ENCODE measurements at regions not wholly inside any gene's neighbourhood (a gene's known extent, or its start where the extent isn't known, plus 50 kb on each side); places are given as distances from the start of the nearest gene placed in this dataset.

DNA sequence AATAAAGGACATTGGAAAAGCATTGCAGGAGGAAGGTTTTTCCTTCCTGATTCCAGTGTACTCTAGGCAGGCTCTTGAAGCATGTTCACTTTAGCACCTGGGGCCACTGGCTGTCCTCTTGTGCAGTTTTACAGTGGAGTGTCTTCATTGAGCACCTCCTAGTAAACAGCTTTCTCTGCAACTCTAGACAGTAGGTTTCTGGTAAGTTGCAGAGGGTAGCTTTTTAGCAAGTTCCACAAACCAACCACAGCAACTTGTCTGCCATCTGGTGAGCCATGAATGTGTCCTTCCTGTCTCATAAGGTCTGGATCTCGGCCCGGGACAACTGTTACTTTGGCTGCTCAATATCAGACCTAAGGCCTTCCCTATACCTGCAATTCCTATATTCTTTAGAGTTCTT lies 488.0 kb downstream of the MAN2A1 start:
- Histone ChIP-seq H2AFZ (ENCODE audit: low read depth, low read length) (no peak overlapping the region), H3K4me1 (ENCODE audit: insufficient read depth, low read length) (peaks cover 28% of the 10 kb centered on the region), H3K9me3 (ENCODE audit: low read length) (peaks cover 2% of the 10 kb centered on the region), H3K27me3 (ENCODE audit: insufficient read depth, low read length) (no peaks in the 10 kb centered on the region), H3K4me3 (ENCODE audit: low read length) (no peak overlapping the region), H3K36me3 (ENCODE audit: insufficient read depth, low read length) (no peaks in the 10 kb centered on the region)

DNA sequence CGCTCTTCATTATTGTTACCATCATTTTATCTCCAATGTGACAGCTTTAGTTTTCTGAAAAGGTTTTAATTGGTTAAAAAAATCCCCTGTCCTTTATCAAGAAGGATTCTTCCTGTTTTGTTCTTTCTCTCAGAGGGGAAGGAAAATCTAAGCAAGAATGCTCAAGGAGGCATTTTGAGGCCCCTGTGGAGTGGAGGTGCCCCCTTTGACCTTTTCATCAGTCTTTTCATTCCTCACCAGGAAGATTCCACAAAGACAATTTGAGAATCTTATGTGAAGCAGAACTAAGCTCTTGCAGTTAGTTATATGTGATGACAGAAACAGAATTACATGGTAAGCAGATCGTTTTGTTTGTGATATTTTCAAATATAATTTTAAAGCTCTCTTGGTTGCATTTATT lies 489.6 kb downstream of the MAN2A1 start:
- Histone ChIP-seq H3K36me3 (ENCODE audit: insufficient read depth, low read length) (no peaks in the 10 kb centered on the region), H3K27me3 (ENCODE audit: insufficient read depth, low read length) (no peaks in the 10 kb centered on the region), H3K4me3 (ENCODE audit: low read length) (peak overlapping the region; percentile 44), H2AFZ (ENCODE audit: low read depth, low read length) (peak overlapping the region; percentile 19), H3K4me1 (ENCODE audit: insufficient read depth, low read length) (peaks cover 28% of the 10 kb centered on the region), H3K9me3 (ENCODE audit: low read length) (peaks cover 7% of the 10 kb centered on the region)

DNA sequence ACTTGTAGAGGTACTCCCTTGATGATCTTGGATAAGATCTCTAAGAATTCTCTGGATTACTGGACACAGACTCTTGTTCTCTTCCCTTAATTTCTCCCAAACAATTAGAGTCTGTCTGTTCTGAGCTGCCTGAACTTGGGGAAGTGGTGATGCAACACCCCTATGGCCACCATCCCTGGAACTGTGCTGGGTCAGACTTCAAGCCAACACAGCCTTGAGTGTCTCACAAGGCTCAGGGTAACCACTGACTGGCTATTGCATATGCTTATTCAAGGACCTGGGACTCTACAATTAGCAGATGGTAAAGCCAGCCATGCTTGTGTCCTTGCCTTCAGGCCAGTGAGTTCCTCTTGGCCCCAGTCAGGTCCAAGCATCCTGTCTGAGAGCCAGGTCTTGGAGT lies 504.5 kb downstream of the MAN2A1 start:
- no peaks in the 10 kb centered on the region for H3K4me1 ChIP-seq (ENCODE audit: insufficient read depth, low read length)
- peaks cover 2% of the 10 kb centered on the region for H3K9me3 ChIP-seq (ENCODE audit: low read length)
- H3K4me3 ChIP-seq (ENCODE audit: low read length), result no peak overlapping the region
- H2AFZ ChIP-seq (ENCODE audit: low read depth, low read length), result no peak overlapping the region
- no peaks in the 10 kb centered on the region for H3K27me3 ChIP-seq (ENCODE audit: insufficient read depth, low read length)
- no peaks in the 10 kb centered on the region for H3K36me3 ChIP-seq (ENCODE audit: insufficient read depth, low read length)

DNA sequence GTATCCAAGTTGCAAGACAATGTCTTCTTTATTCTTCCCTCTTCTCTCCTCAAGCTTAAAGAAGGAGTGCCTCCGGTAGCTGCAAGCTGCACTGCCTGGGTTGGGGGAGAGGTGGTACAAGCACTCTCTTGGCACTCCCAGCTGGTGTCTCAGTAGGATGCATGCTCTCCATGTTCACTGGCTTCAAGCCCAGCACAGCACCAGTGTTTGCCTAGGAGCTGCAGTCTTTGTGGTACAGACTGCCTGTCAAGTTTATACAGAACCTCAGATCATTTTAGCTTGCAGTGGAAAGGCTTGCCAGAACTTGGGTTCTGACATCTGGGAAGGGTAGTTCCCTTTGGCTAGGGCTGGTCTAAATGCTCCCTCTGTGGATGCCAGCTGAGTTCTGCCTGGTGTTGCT lies 505.6 kb downstream of the MAN2A1 start:
- Histone ChIP-seq H3K4me1 (ENCODE audit: insufficient read depth, low read length) (no peaks in the 10 kb centered on the region), H3K36me3 (ENCODE audit: insufficient read depth, low read length) (no peaks in the 10 kb centered on the region)

DNA sequence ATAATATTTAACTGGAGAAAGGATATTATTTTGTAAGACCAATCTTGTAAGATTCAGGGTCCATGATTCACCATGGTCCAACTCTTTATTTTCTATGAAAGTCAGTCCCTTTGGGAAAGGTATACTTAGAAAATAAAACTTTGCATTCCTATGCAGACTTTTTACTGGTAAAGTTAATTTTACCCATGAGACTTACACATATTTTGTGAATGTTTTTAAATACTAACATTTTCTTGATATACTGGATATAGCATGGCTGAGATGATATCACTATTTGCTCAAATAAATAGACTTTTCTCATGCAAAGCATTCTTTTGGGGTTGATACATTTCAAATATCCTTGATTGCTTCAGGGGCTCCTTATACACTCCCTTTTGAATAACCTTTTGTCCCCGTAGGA lies 512.1 kb downstream of the MAN2A1 start:
- peaks cover 5% of the 10 kb centered on the region for H3K9me3 ChIP-seq (ENCODE audit: low read length)
- H3K27me3 ChIP-seq (ENCODE audit: insufficient read depth, low read length), result no peaks in the 10 kb centered on the region
- no peaks in the 10 kb centered on the region for H3K4me1 ChIP-seq (ENCODE audit: insufficient read depth, low read length)
- no peak overlapping the region for H2AFZ ChIP-seq (ENCODE audit: low read depth, low read length)
- no peak overlapping the region for H3K4me3 ChIP-seq (ENCODE audit: low read length)
- no peaks in the 10 kb centered on the region for H3K36me3 ChIP-seq (ENCODE audit: insufficient read depth, low read length)

More for the DNA sequence above, 505.6 kb downstream of the MAN2A1 start:
- Histone ChIP-seq H3K9me3 (ENCODE audit: low read length) (peaks cover 4% of the 10 kb centered on the region), H3K27me3 (ENCODE audit: insufficient read depth, low read length) (no peaks in the 10 kb centered on the region), H2AFZ (ENCODE audit: low read depth, low read length) (no peak overlapping the region), H3K4me3 (ENCODE audit: low read length) (no peak overlapping the region)

DNA sequence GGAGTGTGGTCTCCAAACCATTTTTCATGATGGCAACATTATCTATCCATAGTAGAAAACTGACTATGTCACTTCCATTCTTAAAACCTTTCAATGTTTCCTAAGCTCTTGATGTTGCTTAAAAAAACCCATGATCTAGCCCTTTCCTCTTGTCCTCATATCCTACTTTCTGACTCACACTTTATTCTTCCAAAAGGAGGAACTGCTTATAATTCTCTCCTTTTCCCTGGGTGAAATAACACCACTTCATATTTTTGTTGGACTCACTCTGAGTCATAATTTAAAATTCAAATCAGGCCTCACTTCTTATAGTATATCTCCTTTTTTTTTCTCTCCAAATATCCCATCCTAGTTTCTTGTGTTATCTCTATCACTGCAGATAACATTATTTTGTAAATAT lies 513.9 kb downstream of the MAN2A1 start:
- Histone ChIP-seq H3K36me3 (ENCODE audit: insufficient read depth, low read length) (no peaks in the 10 kb centered on the region), H2AFZ (ENCODE audit: low read depth, low read length) (no peak overlapping the region), H3K9me3 (ENCODE audit: low read length) (peaks cover 5% of the 10 kb centered on the region), H3K27me3 (ENCODE audit: insufficient read depth, low read length) (no peaks in the 10 kb centered on the region), H3K4me3 (ENCODE audit: low read length) (no peak overlapping the region), H3K4me1 (ENCODE audit: insufficient read depth, low read length) (no peaks in the 10 kb centered on the region)

DNA sequence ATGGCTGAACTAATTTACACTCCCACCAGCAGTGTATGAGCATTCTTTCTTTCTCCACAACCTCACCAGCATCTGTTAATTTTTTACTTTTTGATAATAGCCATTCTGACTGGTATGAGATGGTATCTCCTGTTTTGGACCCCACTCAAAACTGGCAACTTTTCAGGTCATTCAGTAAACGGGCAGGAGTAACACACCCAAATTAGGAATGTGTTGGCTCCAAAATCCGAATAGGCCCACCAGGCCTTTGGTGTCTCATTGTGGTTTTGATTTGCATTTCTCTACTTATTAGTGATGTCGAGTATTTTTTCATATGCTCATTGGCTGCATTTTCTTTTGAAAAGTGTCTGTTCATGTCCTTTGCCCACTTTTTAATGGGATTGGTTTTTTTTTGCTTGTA lies 517.1 kb downstream of the TMEM232 start:
- peaks cover under 1% of the 10 kb centered on the region for H3K9me3 ChIP-seq (ENCODE audit: low read length)
- no peak overlapping the region for H2AFZ ChIP-seq (ENCODE audit: low read depth, low read length)
- H3K4me1 ChIP-seq (ENCODE audit: insufficient read depth, low read length), result no peaks in the 10 kb centered on the region
- H3K4me3 ChIP-seq (ENCODE audit: low read length), result no peak overlapping the region
- no peaks in the 10 kb centered on the region for H3K36me3 ChIP-seq (ENCODE audit: insufficient read depth, low read length)
- H3K27me3 ChIP-seq (ENCODE audit: insufficient read depth, low read length), result no peaks in the 10 kb centered on the region

DNA sequence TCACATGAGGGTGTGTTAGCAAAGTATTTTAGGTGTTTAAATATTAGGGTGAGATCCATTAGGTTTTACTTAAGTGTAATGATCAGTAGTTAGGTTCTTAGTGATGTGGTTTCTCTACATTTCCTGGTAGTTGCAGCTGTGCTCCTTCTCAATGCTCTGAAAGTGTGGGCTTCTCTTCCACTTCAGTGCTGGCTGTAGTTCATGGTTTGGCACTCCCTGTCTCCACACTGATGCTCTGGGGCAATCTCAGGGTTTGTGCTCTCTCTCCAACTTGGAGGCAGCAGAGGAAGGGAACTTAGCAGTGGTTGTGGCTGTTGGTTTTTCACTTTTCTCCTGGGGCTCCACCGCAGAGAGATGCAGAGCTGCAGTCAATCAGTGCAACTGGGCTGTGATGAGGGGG lies 507.5 kb downstream of the TMEM232 start:
- H3K4me1 ChIP-seq (ENCODE audit: insufficient read depth, low read length), result no peaks in the 10 kb centered on the region
- no peak overlapping the region for H3K4me3 ChIP-seq (ENCODE audit: low read length)
- no peak overlapping the region for H2AFZ ChIP-seq (ENCODE audit: low read depth, low read length)
- H3K27me3 ChIP-seq (ENCODE audit: insufficient read depth, low read length), result no peaks in the 10 kb centered on the region
- H3K9me3 ChIP-seq (ENCODE audit: low read length), result peaks cover 11% of the 10 kb centered on the region
- H3K36me3 ChIP-seq (ENCODE audit: insufficient read depth, low read length), result no peaks in the 10 kb centered on the region

DNA sequence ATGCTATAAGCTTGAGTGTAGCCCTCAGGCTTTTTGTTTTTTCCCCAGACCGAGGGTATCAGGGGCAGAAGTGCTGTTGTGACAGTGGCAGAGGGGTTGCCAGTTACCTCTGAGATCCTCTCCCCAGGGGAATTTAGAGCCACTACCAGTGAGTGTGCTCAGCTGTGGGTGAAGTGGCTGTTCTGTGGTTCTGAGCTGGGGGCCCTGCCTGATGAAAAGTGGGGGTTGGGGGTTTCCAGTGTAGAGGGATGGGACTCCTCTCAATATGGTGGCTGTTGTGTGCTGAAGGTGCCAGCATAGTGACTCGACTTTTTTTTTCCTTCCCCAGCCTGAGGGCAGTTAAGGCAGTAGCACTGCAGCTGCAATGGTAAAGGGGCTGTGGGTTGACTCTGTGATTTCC lies 506.7 kb downstream of the TMEM232 start:
- no peak overlapping the region for H3K4me3 ChIP-seq (ENCODE audit: low read length)

DNA sequence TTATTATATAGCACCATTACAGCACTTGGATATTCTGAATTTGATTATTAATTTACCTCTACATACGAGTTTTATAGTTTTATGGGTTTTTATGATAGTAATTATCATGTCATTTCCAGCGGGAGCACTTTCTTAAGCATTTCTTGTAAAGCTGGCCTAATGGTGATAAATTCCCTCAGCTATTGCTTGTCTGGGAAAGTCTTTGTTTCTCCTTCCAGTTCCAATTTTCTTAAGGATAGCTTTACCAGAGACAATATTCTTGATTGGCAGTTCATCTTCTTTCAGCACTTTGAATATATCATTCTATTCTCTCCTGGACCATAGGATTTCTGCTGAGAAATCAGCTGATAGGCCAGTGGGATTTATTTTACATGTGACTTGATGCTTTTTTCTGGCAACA lies 505.4 kb downstream of the TMEM232 start:
- Histone ChIP-seq H3K4me1 (ENCODE audit: insufficient read depth, low read length) (no peaks in the 10 kb centered on the region), H3K9me3 (ENCODE audit: low read length) (peaks cover 11% of the 10 kb centered on the region), H3K36me3 (ENCODE audit: insufficient read depth, low read length) (no peaks in the 10 kb centered on the region), H3K4me3 (ENCODE audit: low read length) (no peak overlapping the region), H3K27me3 (ENCODE audit: insufficient read depth, low read length) (no peaks in the 10 kb centered on the region), H2AFZ (ENCODE audit: low read depth, low read length) (no peak overlapping the region)

More for the DNA sequence above, 506.7 kb downstream of the TMEM232 start:
- no peaks in the 10 kb centered on the region for H3K27me3 ChIP-seq (ENCODE audit: insufficient read depth, low read length)
- H3K9me3 ChIP-seq (ENCODE audit: low read length), result peaks cover 11% of the 10 kb centered on the region
- H3K36me3 ChIP-seq (ENCODE audit: insufficient read depth, low read length), result no peaks in the 10 kb centered on the region
- no peak overlapping the region for H2AFZ ChIP-seq (ENCODE audit: low read depth, low read length)
- H3K4me1 ChIP-seq (ENCODE audit: insufficient read depth, low read length), result no peaks in the 10 kb centered on the region

DNA sequence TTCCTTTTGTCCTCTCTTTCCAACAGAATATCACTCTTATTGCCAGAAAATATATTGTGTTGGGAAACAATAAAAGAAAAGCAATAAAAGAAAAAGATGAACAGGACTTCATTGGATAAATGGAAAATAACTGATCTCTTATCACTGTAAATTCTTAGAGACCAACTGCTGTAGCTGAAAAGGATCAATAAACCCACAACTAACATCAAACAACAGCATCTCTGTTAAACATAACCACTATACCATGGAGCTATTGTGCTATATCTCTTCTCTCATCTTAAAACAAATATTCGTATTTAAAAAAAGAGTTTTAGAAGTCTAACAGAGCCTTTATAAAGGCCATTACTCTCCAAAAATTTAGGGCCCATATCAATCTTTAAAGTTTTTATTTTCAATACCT lies 502.4 kb downstream of the TMEM232 start:
- Histone ChIP-seq H3K9me3 (ENCODE audit: low read length) (peaks cover 17% of the 10 kb centered on the region), H3K36me3 (ENCODE audit: insufficient read depth, low read length) (no peaks in the 10 kb centered on the region), H3K4me1 (ENCODE audit: insufficient read depth, low read length) (no peaks in the 10 kb centered on the region), H3K4me3 (ENCODE audit: low read length) (no peak overlapping the region), H2AFZ (ENCODE audit: low read depth, low read length) (no peak overlapping the region), H3K27me3 (ENCODE audit: insufficient read depth, low read length) (no peaks in the 10 kb centered on the region)

DNA sequence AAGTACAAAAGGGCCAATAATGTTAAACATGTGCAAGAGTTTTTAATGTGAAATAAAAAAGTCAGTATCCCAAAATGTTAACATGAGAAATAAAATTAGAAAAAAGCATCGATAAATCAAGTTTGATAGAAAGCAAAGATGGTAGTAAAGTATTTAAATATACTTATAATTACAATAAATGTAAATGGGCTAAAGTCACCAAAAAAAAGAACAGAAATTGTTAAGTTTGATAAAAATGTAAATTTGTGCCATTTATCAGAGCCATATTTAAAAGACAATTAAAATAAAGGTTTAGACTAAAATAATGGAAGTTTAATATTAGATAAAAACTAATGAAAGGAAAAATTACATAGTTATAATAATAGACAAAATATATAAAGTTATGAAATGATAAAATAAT lies 500.5 kb downstream of the TMEM232 start:
- H3K36me3 ChIP-seq (ENCODE audit: insufficient read depth, low read length), result no peaks in the 10 kb centered on the region
- no peak overlapping the region for H3K4me3 ChIP-seq (ENCODE audit: low read length)
- peaks cover 14% of the 10 kb centered on the region for H3K9me3 ChIP-seq (ENCODE audit: low read length)
- no peaks in the 10 kb centered on the region for H3K4me1 ChIP-seq (ENCODE audit: insufficient read depth, low read length)
- H2AFZ ChIP-seq (ENCODE audit: low read depth, low read length), result no peak overlapping the region
- no peaks in the 10 kb centered on the region for H3K27me3 ChIP-seq (ENCODE audit: insufficient read depth, low read length)

DNA sequence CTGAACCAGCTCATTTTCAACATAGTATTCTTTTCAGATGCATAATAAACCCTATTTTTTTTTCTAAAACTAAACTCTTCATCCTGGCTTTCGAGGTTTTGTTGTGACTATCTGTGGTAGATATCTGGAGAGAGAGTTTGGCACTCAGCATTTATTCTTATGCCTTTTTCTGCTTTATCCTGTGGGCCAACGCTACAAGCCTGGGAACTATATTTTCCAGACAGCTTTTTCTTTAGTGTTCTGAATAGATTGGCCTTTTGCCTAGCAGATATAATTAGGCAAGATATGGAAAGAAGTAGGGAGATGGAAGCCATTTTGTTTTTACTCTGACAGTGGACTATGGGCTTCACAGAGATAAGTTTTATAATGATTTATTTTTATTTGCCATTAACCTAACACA lies 486.7 kb downstream of the TMEM232 start:
- Histone ChIP-seq H3K27me3 (ENCODE audit: insufficient read depth, low read length) (no peaks in the 10 kb centered on the region), H3K36me3 (ENCODE audit: insufficient read depth, low read length) (no peaks in the 10 kb centered on the region), H2AFZ (ENCODE audit: low read depth, low read length) (no peak overlapping the region), H3K4me3 (ENCODE audit: low read length) (no peak overlapping the region), H3K9me3 (ENCODE audit: low read length) (no peaks in the 10 kb centered on the region), H3K4me1 (ENCODE audit: insufficient read depth, low read length) (no peaks in the 10 kb centered on the region)

DNA sequence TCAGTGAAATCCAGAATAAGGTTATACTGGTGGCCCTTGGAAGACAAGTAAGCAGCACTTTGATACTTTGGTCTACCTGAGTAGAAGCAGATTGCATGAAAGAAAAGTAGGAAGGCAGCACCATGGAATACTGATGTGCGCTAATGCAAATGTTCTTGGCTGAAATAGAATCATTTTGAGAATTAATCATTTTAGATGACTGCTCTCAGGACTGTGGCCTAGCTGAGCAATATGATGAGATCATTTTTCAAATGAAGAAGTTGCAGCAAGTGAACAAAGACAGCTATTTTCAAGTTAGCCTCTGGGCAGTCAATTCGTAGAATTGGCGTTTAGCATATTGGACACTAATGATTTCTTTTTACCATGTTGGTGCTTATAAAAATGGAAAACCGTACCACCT lies 483.5 kb downstream of the TMEM232 start:
- Histone ChIP-seq H3K36me3 (ENCODE audit: insufficient read depth, low read length) (no peaks in the 10 kb centered on the region), H3K9me3 (ENCODE audit: low read length) (no peaks in the 10 kb centered on the region), H3K27me3 (ENCODE audit: insufficient read depth, low read length) (no peaks in the 10 kb centered on the region), H2AFZ (ENCODE audit: low read depth, low read length) (no peak overlapping the region), H3K4me1 (ENCODE audit: insufficient read depth, low read length) (no peaks in the 10 kb centered on the region), H3K4me3 (ENCODE audit: low read length) (no peak overlapping the region)
